HG03025 (cell line): ENCODE measurements at regions not wholly inside any gene's neighbourhood (a gene's known extent, or its start where the extent isn't known, plus 50 kb on each side); places are given as distances from the start of the nearest gene placed in this dataset.
"Not testable (repeated sequence)": the region's sequence is repeated elsewhere in the genome, so short reads cannot be mapped to it uniquely, and the experiment has no call there.

Source experiments
- ATAC-seq: cut with Tn5 transposase; IDR thresholded peaks from one replicate; pipeline ENCODE4 v1.9.1; 2021; ENCODE audit warnings: mild to moderate bottlenecking, moderate library complexity; ENCODE audit not compliant: unreplicated experiment, low FRiP score

DNA sequence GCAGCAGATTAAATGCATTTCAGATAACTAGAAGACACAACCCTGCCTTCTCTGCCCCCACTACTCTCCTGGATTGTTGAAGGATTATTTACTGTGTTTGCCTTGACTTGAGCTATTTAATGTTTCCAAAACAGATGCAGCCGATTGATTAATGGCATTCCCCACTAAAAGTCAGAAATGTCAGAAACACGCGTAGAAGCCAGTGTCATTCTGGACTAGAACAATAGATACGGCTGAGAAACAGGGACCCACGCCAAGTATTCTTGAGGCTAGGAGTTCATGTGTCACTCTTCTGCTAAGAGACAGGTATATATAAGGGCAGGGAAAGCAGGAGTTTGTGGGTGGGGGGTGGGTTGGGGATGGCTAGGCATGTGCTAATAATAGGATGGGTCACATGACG, 366.7 kb upstream of the PROX1 start:
- no peak for ATAC-seq

DNA sequence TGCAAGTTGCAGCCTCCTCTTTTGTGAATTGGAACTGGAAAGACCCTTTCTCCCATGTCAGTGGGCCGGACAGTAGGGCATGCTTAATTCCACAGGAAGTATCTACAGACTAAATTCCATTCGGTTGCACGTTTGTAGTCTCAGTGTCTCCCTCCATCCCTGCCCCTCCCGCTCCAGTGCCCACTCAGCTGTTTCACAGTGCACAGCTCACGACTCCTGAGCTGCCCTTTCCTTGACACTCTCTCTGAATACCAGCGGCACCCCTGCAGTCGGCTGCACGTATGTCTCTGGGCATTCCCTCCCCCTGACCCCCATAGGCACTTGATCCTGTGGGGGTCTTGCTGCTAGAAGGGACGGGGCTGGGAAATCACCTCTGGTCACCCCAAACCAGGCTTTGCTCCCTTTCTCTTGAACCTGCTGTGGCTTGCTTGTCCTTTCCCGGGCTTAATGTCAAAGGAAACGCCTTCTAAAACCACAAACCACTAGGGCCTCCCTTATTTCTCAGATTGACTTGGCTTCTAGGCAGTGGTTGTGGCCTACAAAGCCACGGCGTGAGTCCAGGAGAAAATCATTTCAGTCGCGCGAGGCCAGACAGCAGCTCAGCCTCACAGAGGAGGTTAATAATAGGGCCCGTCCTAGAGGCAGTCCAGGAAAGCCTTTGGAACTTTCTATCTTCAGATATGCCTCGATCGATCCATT, 365.3 kb upstream of the PROX1 start:
- ATAC-seq = peak; percentile 65

DNA sequence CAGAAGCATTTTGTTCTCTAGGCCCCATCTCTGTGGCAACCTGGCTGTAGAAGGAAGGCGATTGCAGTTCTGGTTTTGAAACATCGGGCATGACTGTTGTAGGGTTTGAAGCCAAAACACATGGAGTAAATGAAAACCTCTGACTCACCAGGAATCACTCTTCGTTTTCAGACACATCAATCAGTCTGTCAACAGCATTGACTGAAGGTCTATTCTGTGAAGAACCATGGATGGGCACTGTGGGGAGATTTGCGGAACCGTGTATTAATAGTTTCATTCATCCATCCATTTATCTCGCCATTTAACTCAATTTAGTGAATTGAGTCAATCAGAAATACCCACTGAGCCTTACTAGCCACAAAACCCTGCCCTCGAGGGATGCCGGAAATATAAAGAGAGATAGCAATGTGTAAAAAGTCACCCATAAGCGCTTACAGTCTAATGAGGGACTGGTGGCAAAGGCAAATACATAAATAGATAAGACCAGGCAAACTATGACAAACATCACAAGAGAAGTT, 364.6 kb upstream of the PROX1 start:
- ATAC-seq = no peak

DNA sequence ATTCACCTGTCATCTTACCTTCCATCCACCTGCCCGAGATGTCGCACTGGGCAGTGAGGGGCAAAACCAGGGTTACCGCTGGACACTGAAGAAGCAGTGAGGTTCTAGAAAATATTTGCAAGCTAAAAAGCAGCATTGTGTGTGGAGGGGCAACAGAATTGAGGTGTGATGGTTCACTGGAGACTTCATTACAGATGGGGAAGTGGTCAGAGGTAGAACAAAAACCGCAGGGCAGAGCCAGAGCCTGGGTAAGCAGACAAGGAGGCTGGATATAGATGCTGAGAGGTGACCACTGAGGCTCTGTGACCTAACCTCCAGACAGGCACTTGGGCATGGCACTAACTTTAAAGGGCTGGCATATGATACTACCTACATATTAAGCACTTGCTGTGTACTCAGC, 363.9 kb upstream of the PROX1 start:
- ATAC-seq = no peak

DNA sequence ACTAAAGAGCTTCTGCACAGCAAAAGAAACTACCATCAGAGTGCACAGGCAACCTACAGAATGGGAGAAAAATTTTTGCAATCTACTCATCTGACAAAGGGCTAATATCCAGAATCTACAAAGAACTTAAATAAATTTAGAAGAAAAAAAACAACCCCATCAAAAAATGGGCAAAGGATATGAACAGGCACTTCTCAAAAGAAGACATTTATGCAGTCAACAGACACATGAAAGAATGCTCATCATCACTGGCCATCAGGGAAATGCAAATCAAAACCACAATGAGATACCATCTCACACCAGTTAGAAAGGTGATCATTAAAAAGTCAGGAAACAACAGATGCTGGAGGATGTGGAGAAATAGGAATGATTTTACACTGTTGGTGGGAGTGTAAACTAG, 351.0 kb upstream of the PROX1 start:
- ATAC-seq = not testable (repeated sequence)

DNA sequence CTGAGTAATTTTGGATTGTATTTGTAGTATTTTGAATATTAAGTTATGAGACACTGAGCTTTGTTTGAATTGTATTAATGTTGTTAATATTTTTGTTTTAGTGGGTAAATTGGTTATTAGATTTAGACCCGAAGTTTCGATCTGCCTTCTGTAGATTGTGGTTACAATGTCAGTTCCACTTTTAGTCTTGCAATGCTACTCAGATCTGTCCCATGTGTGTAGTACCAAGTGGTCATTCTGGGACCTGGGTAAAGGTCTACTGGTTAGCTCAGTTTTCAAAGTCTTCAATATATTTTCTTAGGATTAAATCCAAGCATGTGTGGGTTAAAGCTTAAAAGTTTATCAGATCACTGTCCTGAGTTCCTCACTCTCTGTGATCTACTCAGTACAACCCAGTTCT, 346.5 kb upstream of the PROX1 start:
- ATAC-seq = no peak

DNA sequence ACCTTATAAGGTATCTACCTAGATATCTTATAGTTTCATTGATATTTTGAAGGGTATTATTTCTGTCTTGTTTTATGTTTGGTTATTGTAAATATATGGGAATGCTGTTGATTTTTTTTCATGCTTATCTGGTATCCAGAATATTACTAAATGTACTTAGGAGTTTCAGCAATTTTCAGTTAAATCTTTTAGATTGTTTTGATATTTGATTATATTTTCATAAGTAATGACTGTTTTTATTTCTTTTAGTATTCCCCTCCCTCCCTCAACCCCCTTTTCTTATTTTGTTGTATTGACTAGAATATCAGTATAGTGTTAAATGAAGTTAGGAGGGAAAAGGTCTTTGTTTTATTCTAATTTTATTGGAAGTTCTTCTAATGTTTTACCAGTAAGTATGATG, 344.4 kb upstream of the PROX1 start:
- ATAC-seq = no peak

DNA sequence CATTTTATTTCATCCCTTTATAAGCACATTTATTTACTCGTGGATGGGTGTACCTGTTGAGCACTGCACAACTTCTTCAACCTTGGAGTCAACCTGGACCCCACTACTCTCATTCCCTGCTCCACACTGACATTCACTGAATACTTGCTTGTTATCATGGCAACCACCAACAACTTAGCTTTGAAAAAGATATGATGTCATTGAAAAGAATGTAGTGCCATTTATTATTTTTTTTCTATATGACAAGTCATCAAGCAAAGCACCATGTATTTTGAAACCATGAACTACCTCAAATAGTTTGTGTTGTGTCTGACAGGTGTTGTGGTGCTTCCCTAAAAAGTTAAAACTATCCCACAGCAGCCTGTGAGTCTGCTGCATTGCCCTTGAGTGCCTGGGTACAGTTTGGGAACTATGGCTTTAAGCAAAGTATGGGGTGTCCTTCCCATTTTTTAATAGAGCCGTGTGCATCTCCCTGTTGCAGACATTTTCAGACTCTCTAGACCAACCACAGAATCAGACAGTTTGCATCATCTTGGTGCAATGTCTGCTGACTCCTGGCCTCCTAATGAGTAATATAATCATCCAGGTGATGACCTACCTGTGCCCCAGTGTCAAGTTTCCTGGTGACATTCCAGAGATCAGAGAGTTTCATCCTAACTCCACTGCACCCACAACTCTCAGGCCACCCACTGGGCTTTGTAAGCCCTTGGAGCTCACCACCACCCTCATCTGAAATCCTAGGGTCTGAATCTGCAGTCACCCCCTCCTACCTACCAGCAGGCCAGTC, 339.7 kb upstream of the PROX1 start:
- no peak for ATAC-seq

DNA sequence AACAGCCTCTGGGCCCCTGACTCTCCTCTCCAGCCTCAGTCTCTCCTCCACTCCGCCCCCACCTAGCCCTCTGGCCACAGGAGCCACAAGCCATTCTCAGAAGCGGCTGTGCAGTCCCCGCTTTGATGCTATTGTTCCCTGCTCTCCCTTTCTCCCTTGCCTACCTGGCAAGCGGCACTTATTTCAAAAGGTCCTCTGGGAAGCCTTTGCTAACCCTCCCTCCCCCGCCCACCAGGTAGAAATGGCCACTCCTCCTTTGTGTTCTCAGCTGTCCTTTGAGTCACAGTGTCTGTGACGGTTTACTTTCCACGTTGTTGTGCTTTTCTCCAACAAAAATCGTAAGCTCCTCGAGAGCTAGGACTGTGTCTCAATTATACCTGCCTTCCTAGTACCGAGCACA, 338.4 kb upstream of the PROX1 start:
- ATAC-seq = no peak

DNA sequence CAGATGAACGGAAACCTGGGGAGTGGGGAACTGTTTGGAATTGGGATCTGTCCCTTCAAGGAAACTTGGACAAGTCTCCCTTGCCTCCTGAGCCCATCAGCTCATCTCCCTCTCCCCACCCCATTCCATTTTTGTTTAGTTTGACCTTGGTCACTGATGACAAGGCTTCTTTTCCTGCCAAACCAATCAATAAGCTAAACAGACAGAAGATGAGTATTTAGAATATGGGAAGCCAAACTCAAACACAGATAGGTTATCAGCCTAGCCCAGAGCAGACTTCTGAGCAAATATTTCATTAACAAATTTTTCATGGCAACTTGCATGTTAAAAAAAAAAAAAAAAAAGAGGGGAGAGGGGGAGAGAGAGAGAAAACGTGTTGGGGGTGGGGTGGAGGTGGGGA, 337.2 kb upstream of the PROX1 start:
- no peak for ATAC-seq

DNA sequence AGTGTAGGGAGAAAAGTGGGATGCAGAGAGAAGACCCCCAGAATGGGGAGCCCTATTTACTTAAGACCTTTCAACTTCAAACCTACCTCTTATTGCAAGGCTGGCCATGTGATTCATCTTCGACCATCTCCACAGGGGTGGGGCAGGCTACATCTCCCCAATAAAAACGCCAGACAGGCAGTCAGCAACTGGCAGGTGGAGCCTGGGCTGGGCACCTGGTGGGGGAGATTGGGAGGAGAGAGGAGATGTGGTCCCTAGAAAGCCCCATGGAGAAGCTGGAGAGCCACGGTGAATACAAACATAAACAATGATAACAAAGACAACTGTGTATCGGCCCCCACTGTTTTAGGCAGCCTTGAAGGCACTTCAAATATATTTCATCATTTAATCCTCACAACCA, 336.7 kb upstream of the PROX1 start:
- ATAC-seq = no peak

DNA sequence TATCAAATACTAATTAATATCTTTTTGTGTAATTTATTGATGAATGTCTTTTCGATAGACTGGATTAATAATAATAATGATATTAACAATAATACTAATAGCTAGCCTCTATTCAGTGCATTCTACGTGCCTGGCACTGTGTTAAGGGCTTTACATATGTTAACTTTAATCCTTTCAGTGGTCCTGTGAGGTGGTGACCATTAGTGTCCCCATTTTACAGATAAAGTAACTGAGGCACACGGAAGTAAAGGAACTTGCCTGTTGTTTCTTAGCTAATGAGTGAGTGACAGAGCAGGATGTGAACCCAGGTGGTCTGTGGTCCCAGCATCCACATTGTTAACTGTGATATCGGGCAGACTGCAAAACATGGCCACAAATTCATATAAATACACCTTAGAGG, 335.7 kb upstream of the PROX1 start:
- no peak for ATAC-seq

DNA sequence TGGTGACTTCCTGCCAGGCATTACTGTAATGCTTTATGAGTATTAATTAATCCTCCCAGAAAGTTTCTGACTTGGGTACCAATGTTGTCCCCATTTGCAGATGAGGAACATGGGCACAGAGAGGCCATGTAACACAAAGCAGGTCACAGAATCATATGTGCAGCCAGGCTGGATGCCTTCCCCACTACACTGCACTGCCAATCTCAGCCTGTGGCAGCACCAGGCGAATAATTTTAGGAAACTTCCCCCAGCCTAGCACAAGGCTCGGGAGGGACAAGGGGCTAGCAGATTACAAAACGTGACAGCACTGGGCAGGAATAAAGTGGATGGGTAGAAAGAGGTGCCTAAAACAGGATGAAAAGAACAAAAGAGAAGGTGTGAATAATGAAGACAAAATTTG, 331.7 kb upstream of the PROX1 start:
- no peak for ATAC-seq

DNA sequence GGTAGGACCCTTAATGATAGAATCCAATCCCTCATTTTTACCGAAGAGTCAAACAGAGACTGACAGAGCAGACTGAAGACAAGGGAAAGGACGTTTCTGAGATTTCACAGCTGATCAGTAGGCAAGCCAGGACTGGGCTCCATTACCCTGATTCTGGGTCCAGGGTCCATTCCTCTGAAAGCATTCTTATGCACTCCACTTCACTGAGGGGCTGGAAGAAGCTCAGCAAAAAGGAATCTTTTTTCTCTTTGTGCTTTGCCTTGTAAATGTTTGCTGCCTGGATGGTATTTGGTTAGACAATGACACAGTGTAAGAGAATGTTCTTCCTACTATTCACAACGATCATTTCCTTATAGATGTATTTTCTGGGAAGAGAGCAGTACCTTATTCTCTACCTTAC, 331.3 kb upstream of the PROX1 start:
- no peak for ATAC-seq

DNA sequence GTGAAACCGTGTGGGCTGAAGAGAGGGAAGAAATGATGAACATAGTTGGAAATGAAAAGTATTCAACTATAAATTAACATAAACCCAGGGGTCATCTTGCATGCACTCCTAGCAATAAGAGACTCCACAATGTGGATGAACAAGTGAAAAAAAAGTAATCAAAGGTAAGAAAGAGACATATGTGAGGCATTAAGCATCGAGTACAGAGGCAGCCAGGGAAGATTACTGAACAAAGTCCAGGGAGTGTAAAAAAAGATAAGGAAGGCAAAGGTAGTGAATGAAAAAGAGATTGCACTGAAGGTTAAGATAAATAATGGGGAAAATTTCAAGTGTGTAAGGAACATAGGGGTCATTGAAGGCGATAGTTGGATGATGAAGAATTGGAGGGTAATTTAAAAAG, 330.8 kb upstream of the PROX1 start:
- ATAC-seq = no peak

DNA sequence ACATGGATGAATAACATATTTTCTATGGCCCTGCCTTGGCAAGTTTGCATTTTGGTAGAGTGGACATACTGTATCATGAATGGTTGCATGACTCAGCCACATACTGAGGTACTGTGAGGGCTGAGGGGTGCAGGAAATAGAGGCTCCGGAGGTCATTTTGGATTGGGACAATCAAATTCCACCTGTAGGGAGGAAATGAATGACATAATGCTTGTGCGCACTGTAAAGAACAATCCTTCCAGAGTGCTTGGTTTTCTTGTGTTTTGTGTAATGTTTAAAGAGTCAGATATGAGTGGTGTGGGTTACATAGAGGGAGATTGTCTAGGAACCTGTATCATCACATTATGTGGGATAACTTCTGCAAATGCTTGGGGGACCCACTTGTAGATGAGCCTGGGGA, 329.9 kb upstream of the PROX1 start:
- no peak for ATAC-seq

DNA sequence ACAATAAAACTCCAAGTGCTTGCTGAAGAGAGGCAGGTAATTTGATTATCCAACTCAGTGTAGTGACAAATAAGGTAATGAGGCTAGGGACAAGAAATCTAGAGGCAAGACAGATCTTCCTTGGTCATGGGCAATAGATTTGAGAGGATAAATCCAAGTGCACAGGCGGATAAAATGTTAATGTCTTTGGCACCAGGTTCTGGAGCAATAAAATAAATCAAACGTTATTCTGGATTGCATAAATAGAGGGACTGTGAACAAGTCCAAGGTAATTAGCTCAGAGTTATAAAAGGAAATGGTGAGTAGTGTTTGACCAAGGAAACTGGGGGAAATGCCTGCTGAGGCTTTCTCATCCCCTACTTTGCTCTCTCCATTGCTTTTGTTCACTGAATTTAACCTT, 329.3 kb upstream of the PROX1 start:
- ATAC-seq = no peak

DNA sequence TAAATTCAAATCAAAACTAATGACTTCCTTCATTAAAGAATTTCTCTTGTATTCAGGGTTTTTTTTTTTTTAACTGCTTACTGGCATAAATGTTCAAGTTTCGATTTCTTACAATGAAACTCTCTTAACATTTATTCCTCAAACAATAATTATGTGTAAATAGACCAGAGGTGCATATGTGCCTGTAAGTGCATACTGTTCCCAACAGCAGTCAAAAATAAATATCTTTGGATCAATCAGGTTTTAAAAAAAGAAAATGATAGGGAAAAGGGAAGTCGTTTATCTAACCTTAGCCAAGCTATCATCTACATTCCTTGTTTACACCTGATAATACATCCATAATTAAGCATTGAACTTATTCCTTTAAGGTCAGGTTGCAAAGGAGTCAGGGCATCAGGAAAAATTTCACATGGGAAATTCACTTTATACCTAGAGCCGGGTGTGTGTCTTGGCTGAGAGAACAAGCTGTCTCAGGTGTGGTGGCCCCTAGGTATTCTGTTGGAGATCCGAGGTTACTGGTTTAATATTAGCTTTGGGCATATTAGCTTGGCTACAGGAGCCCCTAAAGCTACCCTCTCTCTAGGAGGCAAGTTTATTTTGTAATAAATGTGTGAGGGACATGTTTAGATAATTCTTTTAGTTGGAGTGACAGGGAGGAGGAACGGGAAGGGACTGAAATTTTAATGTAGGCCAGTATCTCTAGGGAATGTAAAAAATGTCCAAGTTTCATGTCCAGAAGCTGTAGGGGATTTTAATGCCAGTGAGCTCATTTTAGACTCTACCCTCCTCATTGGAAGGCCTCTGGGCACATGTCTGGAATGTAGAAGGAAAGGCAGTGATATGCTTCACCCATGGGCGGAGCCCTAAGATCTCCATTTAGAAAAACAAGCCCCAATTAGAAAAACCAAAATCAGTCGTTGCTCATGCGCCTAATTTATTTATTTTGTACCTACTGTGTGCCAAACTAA, 327.9 kb upstream of the PROX1 start:
- ATAC-seq = no peak

DNA sequence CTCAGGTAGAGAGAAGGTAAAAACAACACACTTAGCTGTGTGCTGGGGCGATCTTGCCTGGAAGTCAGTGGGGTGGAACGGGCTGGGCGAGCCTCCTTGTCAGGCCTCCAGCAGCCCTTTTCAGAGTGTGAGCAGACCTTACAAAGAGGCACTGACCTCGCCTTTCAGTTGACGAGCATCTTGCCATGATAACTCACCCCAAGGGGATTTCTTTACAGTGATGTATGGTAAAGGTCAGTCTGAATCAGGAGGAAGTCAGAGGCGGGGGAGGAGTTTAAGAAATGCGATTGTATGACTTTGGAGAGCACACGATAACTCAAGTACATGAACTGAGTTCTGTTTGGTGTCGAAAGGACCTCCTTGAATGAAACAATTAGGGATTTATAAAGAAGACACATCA, 326.5 kb upstream of the PROX1 start:
- no peak for ATAC-seq

DNA sequence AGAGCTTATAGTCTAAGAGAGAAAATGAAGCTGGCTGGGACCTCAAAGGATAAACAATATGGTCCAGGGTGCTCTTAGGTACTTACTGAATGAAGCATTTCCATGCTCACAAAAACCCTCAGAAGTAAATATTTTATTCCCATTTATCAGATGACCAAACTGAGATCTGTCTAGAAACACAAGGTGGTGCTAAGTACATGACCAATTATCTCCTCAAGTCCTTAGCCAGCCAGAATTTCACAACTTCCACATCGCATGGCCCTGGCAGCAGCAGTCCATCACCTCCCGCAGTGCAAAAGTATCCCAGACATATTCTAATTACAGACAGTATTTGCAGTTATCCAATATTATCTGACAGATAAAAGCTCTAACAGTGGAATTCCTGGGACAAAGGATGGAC, 321.7 kb upstream of the PROX1 start:
- ATAC-seq = no peak

DNA sequence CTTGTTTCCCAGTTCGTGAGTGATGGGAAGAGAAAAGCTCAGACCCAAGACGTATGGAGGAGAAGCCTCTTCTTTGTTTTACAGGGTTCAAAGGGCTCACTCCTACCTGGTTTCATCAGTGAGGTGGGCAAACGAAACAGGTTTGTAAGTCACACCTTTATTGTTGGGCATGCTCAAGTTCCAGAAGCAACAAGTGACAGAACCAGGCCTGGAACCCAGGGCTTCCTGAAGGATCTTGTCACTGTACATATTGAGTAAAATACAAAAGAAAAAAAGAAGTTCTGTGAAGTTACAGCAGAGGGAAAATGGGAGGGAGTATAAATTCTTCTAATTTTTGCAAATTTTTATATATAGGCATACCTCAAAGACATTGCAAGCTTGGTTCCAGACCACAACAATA, 320.9 kb upstream of the PROX1 start:
- no peak for ATAC-seq
